ENCODE measurements at regions not wholly inside any gene's neighbourhood (a gene's known extent, or its start where the extent isn't known, plus 50 kb on each side); places are given as distances from the start of the nearest gene placed in this dataset.
"Not testable (repeated sequence)": the region's sequence is repeated elsewhere in the genome, so short reads cannot be mapped to it uniquely, and the experiment has no call there.

GRCh38 chr20:40900666-40901215 is 127.9 kb upstream of the TOP1 start:
- Histone ChIP-seq H3K36me3 (ENCODE audit: insufficient read depth in 1 of 2, low read depth in 1 of 2) (no peaks in the 10 kb centered on the region), H3K9me3 (no peaks in the 10 kb centered on the region), H3K4me1 (no peaks in the 10 kb centered on the region), H3K27me3 (ENCODE audit: insufficient read depth in 3 of 3, low read length in 2 of 3) (no peaks in the 10 kb centered on the region), H3K27ac (no peak overlapping the region), H3K4me3 (no peak overlapping the region)
- no peak for ATAC-seq
- no peak for DNase-seq
- no peak for TF ChIP-seq CTCF (IDR thresholded peaks at IDR 0.05)
- 88 to 96% (median 90%) methylated on average over 2 of the region's 2 CpGs for WGBS, 3 donors
- intact Hi-C loops (cut with DNase I): no loop called here

GRCh38 chr20:40902661-40903060 is 126.0 kb upstream of the TOP1 start:
- Histone ChIP-seq H3K36me3 (ENCODE audit: insufficient read depth in 1 of 2, low read depth in 1 of 2) (no peaks in the 10 kb centered on the region), H3K4me1 (no peaks in the 10 kb centered on the region), H3K4me3 (no peak overlapping the region), H3K27me3 (ENCODE audit: insufficient read depth in 3 of 3, low read length in 2 of 3) (no peaks in the 10 kb centered on the region), H3K27ac (no peak overlapping the region), H3K9me3 (no peaks in the 10 kb centered on the region)
- TF ChIP-seq CTCF (IDR thresholded peaks at IDR 0.05): no peak
- DNase-seq: no peak
- no peak for ATAC-seq
- WGBS, 3 donors: 29 to 47% (median 41%) methylated on average over 1 of the region's 1 CpG
- intact Hi-C loops (cut with DNase I): loop anchor here in 1 of 2 donors (2.0 kb wide), 1 partner anchor 26 kb away; no protein-coding TSS in a partner anchor

DNA sequence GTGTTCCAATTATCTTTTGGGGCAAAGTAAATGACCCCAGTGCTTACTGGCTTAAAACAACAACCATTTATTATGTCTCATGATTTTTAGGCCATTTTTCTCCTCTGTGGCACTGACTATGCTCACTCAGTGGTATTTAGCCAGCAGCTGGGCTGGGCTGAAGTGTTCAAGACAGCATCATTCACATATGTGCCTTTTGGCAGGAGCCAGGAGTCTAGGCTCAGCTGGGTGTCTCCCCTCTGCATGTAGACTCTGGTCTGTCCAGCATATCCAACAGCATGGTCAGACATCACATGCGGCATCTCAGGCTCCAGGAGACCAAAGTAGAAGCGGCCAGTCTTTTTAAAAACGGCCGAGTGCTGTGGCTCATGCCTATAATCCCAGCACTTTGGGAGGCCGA is 120.3 kb upstream of the TOP1 start:
- ATAC-seq (no peak), DNase-seq (no peak)
- Histone ChIP-seq H3K9me3 (no peaks in the 10 kb centered on the region), H3K27ac (no peak overlapping the region), H3K36me3 (ENCODE audit: insufficient read depth in 1 of 2, low read depth in 1 of 2) (no peaks in the 10 kb centered on the region), H3K4me1 (no peaks in the 10 kb centered on the region), H3K4me3 (no peak overlapping the region), H3K27me3 (ENCODE audit: insufficient read depth in 3 of 3, low read length in 2 of 3) (no peaks in the 10 kb centered on the region)
- 73 to 90% (median 86%) methylated on average over 5 of the region's 5 CpGs for WGBS, 3 donors
- intact Hi-C loops (cut with DNase I): no loop called here
- no peak for TF ChIP-seq CTCF (IDR thresholded peaks at IDR 0.05)

DNA sequence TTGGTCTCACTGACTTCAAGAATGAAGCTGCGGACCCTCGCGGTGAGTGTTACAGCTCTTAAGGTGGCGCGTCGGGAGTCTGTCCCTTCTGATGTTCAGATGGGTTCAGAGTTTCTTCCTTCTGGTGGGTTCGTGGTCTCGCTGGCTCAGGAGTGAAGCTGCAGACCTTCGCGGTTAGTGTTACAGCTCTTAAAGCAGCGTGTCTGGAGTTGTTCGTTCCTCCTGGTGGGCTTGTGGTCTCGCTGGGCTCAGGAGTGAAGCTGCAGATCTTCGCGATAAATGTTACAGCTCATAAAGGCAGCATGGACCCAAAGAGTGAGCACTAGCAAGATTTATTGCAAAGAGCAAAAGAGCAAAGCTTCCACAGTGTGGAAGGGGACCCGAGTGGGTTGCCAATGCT is 119.1 kb upstream of the TOP1 start:
- 83 to 88% (median 87%) methylated on average over 16 of the region's 16 CpGs for WGBS, 3 donors
- H3K4me3 ChIP-seq; intact Hi-C loops (cut with DNase I); ATAC-seq; H3K27me3 ChIP-seq (ENCODE audit: insufficient read depth in 3 of 3, low read length in 2 of 3); H3K36me3 ChIP-seq (ENCODE audit: insufficient read depth in 1 of 2, low read depth in 1 of 2); DNase-seq; H3K27ac ChIP-seq; H3K4me1 ChIP-seq; H3K9me3 ChIP-seq: not testable (repeated sequence)

GRCh38 chr20:40910436-40910835 is 118.2 kb upstream of the TOP1 start:
- WGBS, 3 donors: 96 to 99% (median 98%) methylated on average over 18 to 23 of the region's 23 CpGs
- H3K36me3 ChIP-seq (ENCODE audit: insufficient read depth in 1 of 2, low read depth in 1 of 2); H3K27me3 ChIP-seq (ENCODE audit: insufficient read depth in 3 of 3, low read length in 2 of 3); ATAC-seq; H3K9me3 ChIP-seq; H3K4me3 ChIP-seq; H3K27ac ChIP-seq; intact Hi-C loops (cut with DNase I); DNase-seq; H3K4me1 ChIP-seq: not testable (repeated sequence)

- ATAC-seq; H3K36me3 ChIP-seq (ENCODE audit: insufficient read depth in 1 of 2, low read depth in 1 of 2); intact Hi-C loops (cut with DNase I); H3K9me3 ChIP-seq; H3K4me1 ChIP-seq; H3K4me3 ChIP-seq; H3K27ac ChIP-seq; DNase-seq; H3K27me3 ChIP-seq (ENCODE audit: insufficient read depth in 3 of 3, low read length in 2 of 3): not testable (repeated sequence)
- 96 to 97% (median 97%) methylated on average over 15 to 27 of the region's 27 CpGs for WGBS, 3 donors
These were observed 117.5 kb upstream of the TOP1 start for GRCh38 chr20:40911152-40911551.
